GM23338 (cell line): ENCODE measurements at regions not wholly inside any gene's neighbourhood (a gene's known extent, or its start where the extent isn't known, plus 50 kb on each side); places are given as distances from the start of the nearest gene placed in this dataset.

Source experiments
- ATAC-seq: fragments of 200-7000 bp; cut with Tn5 transposase; 3 replicates; pipeline ENCODE4 v1.9.1; 2020
- DNase-seq: peaks from one replicate; pipeline ENCODE4 v3.0.0-alpha.2; 2015; ENCODE audit warnings: low spot score
- H2AFZ ChIP-seq: fragments of 200-600 bp; sonication (generic); 2 replicates; pipeline ENCODE4 v1.8.0; 2016; ENCODE audit warnings: antibody characterized with exemption, mild to moderate bottlenecking, moderate library complexity
- H3F3A ChIP-seq: fragments of 200-600 bp; sonication (generic); replicated peaks from 2 replicates; pipeline ENCODE4 v1.8.0; 2017; ENCODE audit warnings: antibody characterized with exemption, mixed run types, low read depth
- H3K27ac ChIP-seq: fragments of 200-600 bp; sonication (generic); 2 replicates; pipeline ENCODE4 v1.6.1; 2016; ENCODE audit warnings: low read depth
- H3K27me3 ChIP-seq: fragments of 200-600 bp; sonication (generic); 2 replicates; pipeline ENCODE4 v1.8.0; 2016; ENCODE audit warnings: mild to moderate bottlenecking, mixed run types, moderate library complexity; ENCODE audit not compliant: insufficient read depth
- H3K36me3 ChIP-seq: fragments of 200-600 bp; sonication (generic); 2 replicates; pipeline ENCODE4 v1.8.0; 2016; ENCODE audit warnings: mild to moderate bottlenecking; ENCODE audit not compliant: insufficient read depth
- H3K4me1 ChIP-seq: fragments of 200-600 bp; sonication (generic); 2 replicates; pipeline ENCODE4 v1.8.0; 2016; ENCODE audit warnings: mild to moderate bottlenecking, moderate library complexity; ENCODE audit not compliant: insufficient read depth
- H3K4me2 ChIP-seq: fragments of 200-600 bp; sonication (generic); 2 replicates; pipeline ENCODE4 v1.7.1; 2017; ENCODE audit warnings: mixed run types
- H3K4me3 ChIP-seq: fragments of 200-600 bp; sonication (generic); 2 replicates; pipeline ENCODE4 v1.6.1; 2016; ENCODE audit warnings: mixed run types
- H3K79me2 ChIP-seq: fragments of 200-600 bp; sonication (generic); replicated peaks from 2 replicates; pipeline ENCODE4 v1.8.0; 2017; ENCODE audit warnings: mild to moderate bottlenecking; ENCODE audit not compliant: insufficient read depth
- H3K9me2 ChIP-seq: fragments of 200-600 bp; sonication (generic); 2 replicates; pipeline ENCODE4 v1.8.0; 2017; ENCODE audit not compliant: insufficient read depth
- H4K20me1 ChIP-seq: fragments of 200-600 bp; sonication (generic); replicated peaks from 2 replicates; pipeline ENCODE4 v1.8.0; 2017; ENCODE audit warnings: mild to moderate bottlenecking; ENCODE audit not compliant: insufficient read depth
- H3K27ac Mint-ChIP-seq: 2 replicates; pipeline ENCODE4 v1.8.0; 2020; ENCODE audit warnings: inconsistent platforms, mild to moderate bottlenecking, moderate library complexity, mixed read lengths
- H3K27me3 Mint-ChIP-seq: 3 replicates; pipeline ENCODE4 v1.8.0; 2022; ENCODE audit warnings: low read depth, mild to moderate bottlenecking, moderate library complexity, mixed read lengths, inconsistent platforms; ENCODE audit not compliant: insufficient read depth, poor library complexity
- H3K36me3 Mint-ChIP-seq: 3 replicates; pipeline ENCODE4 v1.8.0; 2021; ENCODE audit warnings: low read depth, mild to moderate bottlenecking, inconsistent platforms, moderate library complexity, mixed read lengths
- H3K4me1 Mint-ChIP-seq: 3 replicates; pipeline ENCODE4 v1.8.0; 2020; ENCODE audit warnings: mild to moderate bottlenecking, inconsistent platforms, mixed read lengths
- H3K4me3 Mint-ChIP-seq: 3 replicates; pipeline ENCODE4 v1.8.0; 2021; ENCODE audit warnings: moderate library complexity, mild to moderate bottlenecking, inconsistent platforms, mixed read lengths
- H3K9me3 Mint-ChIP-seq: 3 replicates; pipeline ENCODE4 v1.8.0; 2020; ENCODE audit warnings: moderate library complexity, mild to moderate bottlenecking, inconsistent platforms, mixed read lengths
- CREB1 ChIP-seq: fragments of 250-450 bp; sonication (Bioruptor Pico); IDR thresholded peaks from 2 replicates; pipeline ENCODE4 v1.5.0; 2020; ENCODE audit warnings: low read depth, mild to moderate bottlenecking, moderate library complexity
- CTCF ChIP-seq, 2 experiments: fragments of 200-600 bp in 1 of 2; sonication (generic) in 1 of 2; conservative IDR thresholded peaks; 2 replicates each; pipeline versions ENCODE4 v1.5.1 to v1.6.1; 2016 to 2017; ENCODE audit warnings: antibody characterized with exemption in 2 of 2, low read depth in 2 of 2, mild to moderate bottlenecking in 2 of 2, moderate library complexity in 1 of 2
- ETS1 ChIP-seq: IDR thresholded peaks from 2 replicates; pipeline ENCODE4 v1.6.1; 2016; ENCODE audit warnings: antibody characterized with exemption
- EZH2 ChIP-seq: fragments of 200-600 bp; sonication (generic); IDR thresholded peaks from one replicate; pipeline ENCODE4 v1.8.0; 2017; ENCODE audit warnings: antibody characterized with exemption, mild to moderate bottlenecking, low read depth; ENCODE audit not compliant: unreplicated experiment
- EZH2phosphoT487 ChIP-seq: fragments of 200-600 bp; sonication (generic); IDR thresholded peaks from one replicate; pipeline ENCODE4 v1.8.1; 2018; ENCODE audit warnings: antibody characterized with exemption; ENCODE audit not compliant: unreplicated experiment
- JUNB ChIP-seq: IDR thresholded peaks from one replicate; pipeline ENCODE4 v1.6.1; 2016; ENCODE audit warnings: antibody characterized with exemption; ENCODE audit not compliant: unreplicated experiment
- NANOG ChIP-seq: IDR thresholded peaks from 2 replicates; pipeline ENCODE4 v1.6.1; 2016; ENCODE audit warnings: antibody characterized with exemption, borderline replicate concordance
- POLR2AphosphoS5 ChIP-seq: IDR thresholded peaks from 2 replicates; pipeline ENCODE4 v1.6.1; 2016; ENCODE audit warnings: antibody characterized with exemption, low read depth
- STAT1 ChIP-seq: IDR thresholded peaks from one replicate; pipeline ENCODE4 v1.6.1; 2016; ENCODE audit warnings: antibody characterized with exemption; ENCODE audit not compliant: unreplicated experiment
- ZNF114 ChIP-seq: fragments of 250-450 bp; sonication (Bioruptor Pico); IDR thresholded peaks from 2 replicates; pipeline ENCODE4 v1.5.0; 2020; ENCODE audit warnings: mild to moderate bottlenecking, moderate library complexity
- ZNF331 ChIP-seq: fragments of 250-450 bp; sonication (Bioruptor Pico); IDR thresholded peaks from 2 replicates; pipeline ENCODE4 v1.5.0; 2020; ENCODE audit warnings: low read depth, mild to moderate bottlenecking, moderate library complexity
- ZNF462 ChIP-seq: fragments of 250-450 bp; sonication (Bioruptor Pico); IDR thresholded peaks from 2 replicates; pipeline ENCODE4 v1.5.0; 2020; ENCODE audit warnings: mild to moderate bottlenecking, moderate library complexity
- TF ChIP-seq, protein P1 (sequence below): IDR thresholded peaks from one replicate; pipeline ENCODE4 v1.6.1; 2018; ENCODE audit warnings: antibody characterized with exemption; ENCODE audit not compliant: unreplicated experiment

- Histone ChIP-seq H3K9me2 (no peaks in the 10 kb centered on the region), H3K4me2 (no peak overlapping the region), H3K79me2 (no peaks in the 10 kb centered on the region), H2AFZ (no peak overlapping the region), H3K27me3 (no peaks in the 10 kb centered on the region), H3F3A (no peaks in the 10 kb centered on the region), H3K27ac (no peak overlapping the region), H3K4me1 (no peaks in the 10 kb centered on the region), H4K20me1 (no peaks in the 10 kb centered on the region), H3K36me3 (no peaks in the 10 kb centered on the region), H3K4me3 (no peak overlapping the region)
- H3K27ac Mint-ChIP-seq: no peak overlapping the region
- H3K36me3 Mint-ChIP-seq: no peaks in the 10 kb centered on the region
- no peak for DNase-seq
- no peak overlapping the region for H3K4me3 Mint-ChIP-seq
- no peaks in the 10 kb centered on the region for H3K27me3 Mint-ChIP-seq
- no peaks in the 10 kb centered on the region for H3K9me3 Mint-ChIP-seq
- ATAC-seq: no peak
- TF ChIP-seq ZNF331 (CRISPR knock-in tag) (no peak), STAT1 (no peak), ZNF114 (CRISPR knock-in tag) (no peak), ETS1 (no peak), ZNF462 (no peak), EZH2phosphoT487 (no peak), NANOG (no peak), POLR2AphosphoS5 (no peak), CREB1 (CRISPR knock-in tag) (no peak), JUNB (no peak), EZH2 (no peak), CTCF (conservative IDR thresholded peaks at IDR 0.05; ENCODE audit: low read depth in 2 of 2) (no peak)
- TF ChIP-seq, protein P1, sequence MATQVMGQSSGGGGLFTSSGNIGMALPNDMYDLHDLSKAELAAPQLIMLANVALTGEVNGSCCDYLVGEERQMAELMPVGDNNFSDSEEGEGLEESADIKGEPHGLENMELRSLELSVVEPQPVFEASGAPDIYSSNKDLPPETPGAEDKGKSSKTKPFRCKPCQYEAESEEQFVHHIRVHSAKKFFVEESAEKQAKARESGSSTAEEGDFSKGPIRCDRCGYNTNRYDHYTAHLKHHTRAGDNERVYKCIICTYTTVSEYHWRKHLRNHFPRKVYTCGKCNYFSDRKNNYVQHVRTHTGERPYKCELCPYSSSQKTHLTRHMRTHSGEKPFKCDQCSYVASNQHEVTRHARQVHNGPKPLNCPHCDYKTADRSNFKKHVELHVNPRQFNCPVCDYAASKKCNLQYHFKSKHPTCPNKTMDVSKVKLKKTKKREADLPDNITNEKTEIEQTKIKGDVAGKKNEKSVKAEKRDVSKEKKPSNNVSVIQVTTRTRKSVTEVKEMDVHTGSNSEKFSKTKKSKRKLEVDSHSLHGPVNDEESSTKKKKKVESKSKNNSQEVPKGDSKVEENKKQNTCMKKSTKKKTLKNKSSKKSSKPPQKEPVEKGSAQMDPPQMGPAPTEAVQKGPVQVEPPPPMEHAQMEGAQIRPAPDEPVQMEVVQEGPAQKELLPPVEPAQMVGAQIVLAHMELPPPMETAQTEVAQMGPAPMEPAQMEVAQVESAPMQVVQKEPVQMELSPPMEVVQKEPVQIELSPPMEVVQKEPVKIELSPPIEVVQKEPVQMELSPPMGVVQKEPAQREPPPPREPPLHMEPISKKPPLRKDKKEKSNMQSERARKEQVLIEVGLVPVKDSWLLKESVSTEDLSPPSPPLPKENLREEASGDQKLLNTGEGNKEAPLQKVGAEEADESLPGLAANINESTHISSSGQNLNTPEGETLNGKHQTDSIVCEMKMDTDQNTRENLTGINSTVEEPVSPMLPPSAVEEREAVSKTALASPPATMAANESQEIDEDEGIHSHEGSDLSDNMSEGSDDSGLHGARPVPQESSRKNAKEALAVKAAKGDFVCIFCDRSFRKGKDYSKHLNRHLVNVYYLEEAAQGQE: no peak
- H3K4me1 Mint-ChIP-seq: peaks cover 4% of the 10 kb centered on the region; the same call in 1 of the 3 replicates
These were observed 671.6 kb upstream of the SLIT2 start for GRCh38 chr4:19580095-19580494.
